Loucy (cell line): ENCODE measurements at regions not wholly inside any gene's neighbourhood (a gene's known extent, or its start where the extent isn't known, plus 50 kb on each side); places are given as distances from the start of the nearest gene placed in this dataset.

Experiments
- H2AFZ ChIP-seq: fragments of 200-600 bp; sonication (generic); 2 replicates; pipeline ENCODE4 v1.6.0; 2016; ENCODE audit warnings: antibody characterized with exemption, mild to moderate bottlenecking, low read length, moderate library complexity
- H3F3A ChIP-seq: fragments of 200-600 bp; 2 replicates; pipeline ENCODE4 v1.6.0; 2016; ENCODE audit warnings: antibody characterized with exemption, low read depth, mild to moderate bottlenecking
- H3K27me3 ChIP-seq: fragments of 200-600 bp; sonication (generic); 2 replicates; pipeline ENCODE4 v1.6.1; 2014; ENCODE audit warnings: low read length, mild to moderate bottlenecking; ENCODE audit not compliant: insufficient read depth, poor library complexity, severe bottlenecking
- H3K36me3 ChIP-seq: fragments of 200-600 bp; sonication (generic); 2 replicates; pipeline ENCODE4 v1.6.1; 2016; ENCODE audit warnings: low read length; ENCODE audit not compliant: insufficient read depth
- H3K4me1 ChIP-seq: fragments of 200-600 bp; sonication (generic); 2 replicates; pipeline ENCODE4 v1.5.1; 2014; ENCODE audit warnings: low read length, mild to moderate bottlenecking; ENCODE audit not compliant: insufficient read depth, poor library complexity, severe bottlenecking
- H3K4me2 ChIP-seq: fragments of 200-600 bp; sonication (generic); 2 replicates; pipeline ENCODE4 v1.6.0; 2014; ENCODE audit warnings: antibody characterized with exemption, low read length, low read depth, mild to moderate bottlenecking; ENCODE audit not compliant: poor library complexity, severe bottlenecking
- H3K4me3 ChIP-seq: fragments of 200-600 bp; sonication (generic); 2 replicates; pipeline ENCODE4 v1.5.1; 2014; ENCODE audit warnings: low read length, mild to moderate bottlenecking, mixed read lengths; ENCODE audit not compliant: poor library complexity, severe bottlenecking
- H3K79me2 ChIP-seq: fragments of 200-600 bp; sonication (generic); 2 replicates; pipeline ENCODE4 v1.6.1; 2014; ENCODE audit warnings: low read length; ENCODE audit not compliant: insufficient read depth
- H3K9ac ChIP-seq: fragments of 200-600 bp; sonication (generic); 2 replicates; pipeline ENCODE4 v1.6.0; 2014; ENCODE audit warnings: mild to moderate bottlenecking, low read depth, low read length, moderate library complexity; ENCODE audit not compliant: poor library complexity, severe bottlenecking
- H3K9me2 ChIP-seq: fragments of 200-600 bp; sonication (generic); replicated peaks from 2 replicates; pipeline ENCODE4 v1.6.1; 2016; ENCODE audit warnings: low read depth, low read length, mixed read lengths
- H3K9me3 ChIP-seq: fragments of 200-600 bp; sonication (generic); 2 replicates; pipeline ENCODE4 v1.6.1; 2014; ENCODE audit warnings: mild to moderate bottlenecking, antibody characterized with exemption, low read length, low read depth; ENCODE audit not compliant: insufficient read depth
- H4K20me1 ChIP-seq: fragments of 200-600 bp; sonication (generic); 2 replicates; pipeline ENCODE4 v1.6.0; 2014; ENCODE audit warnings: antibody characterized with exemption, low read length, mild to moderate bottlenecking; ENCODE audit not compliant: insufficient read depth, poor library complexity, severe bottlenecking
- CTCF ChIP-seq: fragments of 200-600 bp; sonication (generic); conservative IDR thresholded peaks from 2 replicates; pipeline ENCODE4 v1.5.1; 2014; ENCODE audit warnings: mild to moderate bottlenecking, antibody characterized with exemption, low read length
- EZH2phosphoT487 ChIP-seq: fragments of 200-600 bp; IDR thresholded peaks from 2 replicates; pipeline ENCODE4 v1.6.1; 2018; ENCODE audit warnings: antibody characterized with exemption, mild to moderate bottlenecking, moderate library complexity, borderline replicate concordance

- no peak overlapping the region for H3K9ac ChIP-seq
- H2AFZ ChIP-seq: no peak overlapping the region
- TF ChIP-seq EZH2phosphoT487 (no peak), CTCF (no peak)
- no peak overlapping the region for H3K4me2 ChIP-seq
- H3K4me3 ChIP-seq: no peak overlapping the region
- H3F3A ChIP-seq: no peaks in the 10 kb centered on the region
- no peaks in the 10 kb centered on the region for H3K9me3 ChIP-seq
- no peaks in the 10 kb centered on the region for H3K4me1 ChIP-seq
- H3K27me3 ChIP-seq: no peaks in the 10 kb centered on the region
- no peaks in the 10 kb centered on the region for H3K9me2 ChIP-seq
- no peaks in the 10 kb centered on the region for H4K20me1 ChIP-seq
- no peaks in the 10 kb centered on the region for H3K36me3 ChIP-seq
- H3K79me2 ChIP-seq: no peaks in the 10 kb centered on the region
Measured at GRCh38 chr17:36747861-36748260, 146.5 kb downstream of the MRM1 start.

- Histone ChIP-seq H3K4me3 (no peak overlapping the region), H3K79me2 (no peaks in the 10 kb centered on the region), H3F3A (no peaks in the 10 kb centered on the region), H3K9me3 (no peaks in the 10 kb centered on the region), H4K20me1 (no peaks in the 10 kb centered on the region), H3K4me1 (no peaks in the 10 kb centered on the region), H3K27me3 (no peaks in the 10 kb centered on the region), H3K36me3 (no peaks in the 10 kb centered on the region), H2AFZ (no peak overlapping the region), H3K9me2 (no peaks in the 10 kb centered on the region), H3K4me2 (no peak overlapping the region), H3K9ac (no peak overlapping the region)
- TF ChIP-seq CTCF (no peak), EZH2phosphoT487 (no peak)
Measured at GRCh38 chr17:36748272-36748671, 146.9 kb downstream of the MRM1 start.

- Histone ChIP-seq H2AFZ (no peak overlapping the region), H3K4me1 (no peaks in the 10 kb centered on the region), H3K9me2 (no peaks in the 10 kb centered on the region), H3K4me3 (no peak overlapping the region), H3K9me3 (no peaks in the 10 kb centered on the region), H3F3A (no peaks in the 10 kb centered on the region), H4K20me1 (no peaks in the 10 kb centered on the region), H3K79me2 (no peaks in the 10 kb centered on the region), H3K36me3 (no peaks in the 10 kb centered on the region), H3K27me3 (no peaks in the 10 kb centered on the region), H3K4me2 (no peak overlapping the region), H3K9ac (no peak overlapping the region)
- TF ChIP-seq EZH2phosphoT487 (no peak), CTCF (no peak)
Measured at GRCh38 chr17:36749493-36749892, 148.1 kb downstream of the MRM1 start.
